SK-N-MC (cell line): ENCODE measurements at regions not wholly inside any gene's neighbourhood (a gene's known extent, or its start where the extent isn't known, plus 50 kb on each side); places are given as distances from the start of the nearest gene placed in this dataset.

Source experiments
- EZH2 ChIP-seq: fragments of 200-600 bp; sonication (generic); IDR thresholded peaks from one replicate; pipeline ENCODE4 v1.6.1; 2017; ENCODE audit warnings: antibody characterized with exemption
- FOXP2 ChIP-seq: optimal IDR thresholded peaks from 2 replicates; pipeline ENCODE3; 2011; ENCODE audit warnings: mild to moderate bottlenecking, moderate library complexity; ENCODE audit not compliant: insufficient read depth; ENCODE audit errors: extremely low read length, control extremely low read depth
- POLR2AphosphoS5 ChIP-seq: IDR thresholded peaks from 2 replicates; pipeline ENCODE4 v1.6.1; 2012; ENCODE audit warnings: mild to moderate bottlenecking, low read depth, low read length, borderline replicate concordance

DNA sequence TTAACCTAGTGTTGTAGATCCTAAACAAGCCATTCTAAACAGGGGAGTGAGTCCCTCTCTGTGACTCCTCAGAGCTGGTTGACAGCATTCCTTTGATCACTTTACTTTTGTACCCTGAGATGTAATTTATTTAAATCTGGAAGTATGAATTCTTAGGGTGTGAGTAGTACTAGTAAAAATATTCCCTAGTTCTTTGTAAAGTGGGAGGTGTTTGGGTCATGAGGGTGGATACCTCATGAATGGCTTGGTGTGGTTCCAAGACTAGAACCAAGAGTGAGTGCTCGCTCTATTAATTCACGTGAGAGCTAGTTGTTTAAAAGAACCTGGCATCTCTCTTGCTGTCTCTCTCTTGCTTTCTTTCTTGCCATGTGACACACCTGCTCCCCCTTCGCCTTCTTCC lies 223.7 kb downstream of the SQOR start:
- no peak for TF ChIP-seq EZH2
- TF ChIP-seq POLR2AphosphoS5, result no peak
- TF ChIP-seq FOXP2, result no peak
